Lung (tissue), 11 donors: ENCODE measurements at regions not wholly inside any gene's neighbourhood (a gene's known extent, or its start where the extent isn't known, plus 50 kb on each side); places are given as distances from the start of the nearest gene placed in this dataset.

Experiments used
- ATAC-seq: fragments of 200-7000 bp; cut with Tn5 transposase; one replicate; pipeline ENCODE4 v1.9.1; 2020; ENCODE audit warnings: moderate number of reproducible peaks; ENCODE audit not compliant: insufficient read depth, low FRiP score
- DNase-seq, 3 donors: peaks; one replicate each; pipeline ENCODE4 v3.0.0-alpha.2; 2013 to 2017
- H3K27ac ChIP-seq, 2 donors: one replicate each; pipeline ENCODE4 v1.5.1; 2013; ENCODE audit warnings: mild to moderate bottlenecking in 2 of 2, moderate library complexity in 2 of 2, control low read depth in 1 of 2, inconsistent platforms in 1 of 2, low read depth in 1 of 2, low read length in 1 of 2
- H3K27me3 ChIP-seq, 3 donors: one replicate each; pipeline ENCODE4 v1.5.1; 2013; ENCODE audit warnings: low read length in 2 of 3; ENCODE audit not compliant: control insufficient read depth in 3 of 3, insufficient read depth in 3 of 3
- H3K36me3 ChIP-seq, 4 donors: one replicate each; pipeline ENCODE4 v1.5.1; 2013; ENCODE audit warnings: low read length in 4 of 4, mild to moderate bottlenecking in 1 of 4, moderate library complexity in 1 of 4; ENCODE audit not compliant: control insufficient read depth in 4 of 4, insufficient read depth in 4 of 4
- H3K4me1 ChIP-seq, 5 donors: one replicate each; pipeline ENCODE4 v1.5.1; 2013; ENCODE audit warnings: low read length in 5 of 5, mild to moderate bottlenecking in 2 of 5, moderate library complexity in 1 of 5; ENCODE audit not compliant: control insufficient read depth in 5 of 5, insufficient read depth in 5 of 5
- H3K4me3 ChIP-seq: one replicate; pipeline ENCODE4 v1.5.1; 2013; ENCODE audit warnings: mild to moderate bottlenecking, control low read depth, moderate library complexity
- H3K9ac ChIP-seq, 2 donors: one replicate each; pipeline ENCODE4 v1.5.1; 2013; ENCODE audit warnings: low read length in 2 of 2, control low read depth in 1 of 2; ENCODE audit not compliant: insufficient read depth in 1 of 2
- H3K9me3 ChIP-seq, 4 donors: one replicate each; pipeline ENCODE4 v1.5.1; 2013; ENCODE audit warnings: low read length in 3 of 4, mild to moderate bottlenecking in 1 of 4, moderate library complexity in 1 of 4; ENCODE audit not compliant: control insufficient read depth in 4 of 4, insufficient read depth in 3 of 4
- WGBS, 2 donors: extraction: QIAGEN DNeasy Blood & Tissue Kit; methylation state at CpG; one replicate each; pipeline ENCODE4 v1.1.7; 2013; 5-methylcytosine and 5-hydroxymethylcytosine counted together
- TF ChIP-seq, protein P1 (sequence below): IDR thresholded peaks from 2 replicates; pipeline ENCODE4 v1.5.1; 2012; ENCODE audit warnings: mild to moderate bottlenecking; ENCODE audit errors: control extremely low read depth, extremely low read depth
- donor health status: control.
- donor health status: control.
- donor health status: Bipolar disorder and iron deficiency.
- donor health status: healthy.
- donor health status: DM: yes; HTN: yes; CAD: no.

DNA sequence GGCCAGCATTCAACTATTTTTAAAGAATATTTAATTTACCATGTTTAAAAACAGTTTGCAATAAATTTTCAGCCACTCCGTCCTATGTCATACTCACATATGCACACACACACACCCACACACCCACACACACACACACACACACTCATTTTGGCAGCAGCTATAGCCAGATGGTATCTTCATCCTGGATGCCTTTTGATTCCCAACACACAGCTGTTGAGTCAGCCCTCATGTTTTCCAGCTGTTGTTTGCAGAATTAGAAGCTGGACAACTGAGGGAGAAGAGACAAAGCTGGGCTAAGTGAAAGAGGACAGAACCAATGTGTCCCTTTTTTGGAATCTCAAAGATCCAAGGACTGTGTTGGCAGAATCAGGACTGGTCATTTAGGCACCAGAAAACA, 80.0 kb upstream of the EGLN3 start:
- ATAC-seq (peak; percentile 56), DNase-seq (peak; percentile 95 to 99 (median 98))
- no peaks in the 10 kb centered on the region for H3K27me3 ChIP-seq
- 66 to 68% methylated on average over 1 of the region's 1 CpG for WGBS, 2 donors
- no peaks in the 10 kb centered on the region for H3K36me3 ChIP-seq
- peak overlapping the region; percentile 23 to 26 for H3K27ac ChIP-seq
- TF ChIP-seq, protein P1, sequence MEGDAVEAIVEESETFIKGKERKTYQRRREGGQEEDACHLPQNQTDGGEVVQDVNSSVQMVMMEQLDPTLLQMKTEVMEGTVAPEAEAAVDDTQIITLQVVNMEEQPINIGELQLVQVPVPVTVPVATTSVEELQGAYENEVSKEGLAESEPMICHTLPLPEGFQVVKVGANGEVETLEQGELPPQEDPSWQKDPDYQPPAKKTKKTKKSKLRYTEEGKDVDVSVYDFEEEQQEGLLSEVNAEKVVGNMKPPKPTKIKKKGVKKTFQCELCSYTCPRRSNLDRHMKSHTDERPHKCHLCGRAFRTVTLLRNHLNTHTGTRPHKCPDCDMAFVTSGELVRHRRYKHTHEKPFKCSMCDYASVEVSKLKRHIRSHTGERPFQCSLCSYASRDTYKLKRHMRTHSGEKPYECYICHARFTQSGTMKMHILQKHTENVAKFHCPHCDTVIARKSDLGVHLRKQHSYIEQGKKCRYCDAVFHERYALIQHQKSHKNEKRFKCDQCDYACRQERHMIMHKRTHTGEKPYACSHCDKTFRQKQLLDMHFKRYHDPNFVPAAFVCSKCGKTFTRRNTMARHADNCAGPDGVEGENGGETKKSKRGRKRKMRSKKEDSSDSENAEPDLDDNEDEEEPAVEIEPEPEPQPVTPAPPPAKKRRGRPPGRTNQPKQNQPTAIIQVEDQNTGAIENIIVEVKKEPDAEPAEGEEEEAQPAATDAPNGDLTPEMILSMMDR = no peak
- H3K4me1 ChIP-seq = peaks cover 4 to 38% (median 19%) of the 10 kb centered on the region in 5 donors
- H3K9me3 ChIP-seq = no peaks in the 10 kb centered on the region
- H3K4me3 ChIP-seq = no peak overlapping the region
- H3K9ac ChIP-seq = no peak overlapping the region

DNA sequence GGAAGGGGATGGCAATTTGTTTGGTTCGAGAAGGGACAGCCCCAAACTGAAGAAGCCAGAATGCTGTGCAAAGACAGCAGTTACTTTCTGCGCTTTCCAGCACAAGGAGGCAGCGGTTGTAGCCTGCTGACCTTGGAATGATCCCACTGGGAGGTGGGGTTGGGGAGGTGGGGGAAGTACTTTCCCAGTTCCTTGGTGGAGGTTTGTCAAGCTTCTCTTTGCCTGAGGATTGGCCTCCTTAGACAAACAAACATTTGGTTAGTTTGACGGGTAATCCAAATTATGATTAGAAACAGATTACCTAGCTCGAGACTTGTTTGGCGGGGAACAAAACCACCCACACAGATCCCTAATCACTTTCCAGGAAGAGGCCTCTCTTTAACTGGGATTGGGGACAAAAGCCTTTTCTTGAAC, 79.1 kb upstream of the EGLN3 start:
- ATAC-seq = peak; percentile 33

DNA sequence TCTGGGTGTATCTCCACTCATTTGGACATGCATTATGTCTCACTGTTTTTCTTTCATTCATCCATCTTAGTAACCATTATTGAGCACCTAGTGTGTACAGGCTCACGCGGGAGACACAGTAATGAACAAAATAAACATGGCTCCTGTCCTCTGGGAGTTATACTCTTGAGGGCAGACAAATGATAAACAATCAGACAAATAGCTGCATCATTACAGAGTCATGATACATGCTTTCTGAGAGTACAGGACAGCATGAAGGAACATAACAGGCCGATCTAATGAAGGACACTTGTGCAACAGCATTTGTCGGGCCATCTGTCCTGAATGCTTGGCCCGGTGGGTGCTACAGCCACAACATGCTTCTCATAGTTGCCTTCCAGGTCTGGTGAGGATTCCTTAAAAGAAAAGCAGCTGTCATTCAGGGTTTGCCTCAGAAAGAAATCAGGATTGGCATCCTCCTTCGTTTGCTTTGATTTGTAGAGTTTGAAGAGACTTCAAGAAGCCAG, 77.2 kb upstream of the EGLN3 start:
- Histone ChIP-seq H3K36me3 (no peaks in the 10 kb centered on the region), H3K4me1 (peaks cover 2 to 28% (median 19%) of the 10 kb centered on the region in 5 donors), H3K4me3 (no peak overlapping the region), H3K9ac (no peak overlapping the region), H3K27ac (no peak overlapping the region), H3K9me3 (peaks cover 0 to 2% (median 0%) of the 10 kb centered on the region in 4 donors), H3K27me3 (no peaks in the 10 kb centered on the region)
- TF ChIP-seq, protein P1 = no peak
- 83 to 90% methylated on average over 6 of the region's 6 CpGs for WGBS, 2 donors
- ATAC-seq (no peak), DNase-seq (no peak)

More for the DNA sequence above, 79.1 kb upstream of the EGLN3 start:
- no peak overlapping the region for H3K9ac ChIP-seq
- H3K4me1 ChIP-seq = peaks cover 2 to 29% (median 19%) of the 10 kb centered on the region in 5 donors
- peak; percentile 69 to 89 (median 85) for DNase-seq
- H3K27me3 ChIP-seq = no peaks in the 10 kb centered on the region
- TF ChIP-seq, protein P1 = no peak
- WGBS, 2 donors = 83 to 90% methylated on average over 6 of the region's 6 CpGs
- no peak overlapping the region for H3K4me3 ChIP-seq
- H3K27ac ChIP-seq = no peak overlapping the region
- no peaks in the 10 kb centered on the region for H3K36me3 ChIP-seq
- peaks cover 0 to 2% (median 0%) of the 10 kb centered on the region in 4 donors for H3K9me3 ChIP-seq
